Parathyroid adenoma (tissue), 2 donors: ENCODE measurements at regions not wholly inside any gene's neighbourhood (a gene's known extent, or its start where the extent isn't known, plus 50 kb on each side); places are given as distances from the start of the nearest gene placed in this dataset.

ENCODE experiments used
- H2AFZ ChIP-seq: fragments of 300-600 bp; sonication (generic); one replicate; pipeline ENCODE4 v1.7.0; 2017; ENCODE audit warnings: antibody characterized with exemption, mild to moderate bottlenecking
- H3K27ac ChIP-seq: fragments of 300-600 bp; sonication (generic); one replicate; pipeline ENCODE4 v1.7.0; 2017
- H3K27me3 ChIP-seq: fragments of 300-600 bp; sonication (generic); one replicate; pipeline ENCODE4 v1.7.0; 2017; ENCODE audit warnings: low read length; ENCODE audit not compliant: control insufficient read depth, insufficient read depth
- H3K36me3 ChIP-seq: fragments of 300-600 bp; sonication (generic); one replicate; pipeline ENCODE4 v1.7.0; 2017; ENCODE audit warnings: low read length; ENCODE audit not compliant: control insufficient read depth, insufficient read depth
- H3K4me1 ChIP-seq: fragments of 300-600 bp; sonication (generic); one replicate; pipeline ENCODE4 v1.7.0; 2017; ENCODE audit warnings: control low read depth
- H3K4me2 ChIP-seq: fragments of 300-600 bp; sonication (generic); one replicate; pipeline ENCODE4 v1.7.0; 2017; ENCODE audit warnings: low read length
- H3K4me3 ChIP-seq: fragments of 300-600 bp; sonication (generic); one replicate; pipeline ENCODE4 v1.7.0; 2017; ENCODE audit warnings: low read depth, low read length
- H3K79me2 ChIP-seq: fragments of 300-600 bp; sonication (generic); one replicate; pipeline ENCODE4 v1.7.0; 2017; ENCODE audit warnings: control low read depth
- H3K9ac ChIP-seq: fragments of 300-600 bp; sonication (generic); one replicate; pipeline ENCODE4 v1.7.0; 2017; ENCODE audit warnings: mild to moderate bottlenecking
- H3K9me3 ChIP-seq: fragments of 300-600 bp; sonication (generic); one replicate; pipeline ENCODE4 v1.7.0; 2017; ENCODE audit warnings: low read length; ENCODE audit not compliant: control insufficient read depth
- CTCF ChIP-seq: fragments of 300-600 bp; sonication (generic); IDR thresholded peaks from one replicate; pipeline ENCODE4 v1.7.0; 2017; ENCODE audit warnings: antibody characterized with exemption, mild to moderate bottlenecking
- donor health status: primary hyperparathyroidism.

GRCh38 chr11:33551051-33551450, 149.6 kb downstream of the C11orf91 start:
- Histone ChIP-seq H3K4me3 (no peak overlapping the region), H3K9me3 (no peaks in the 10 kb centered on the region), H3K27me3 (no peaks in the 10 kb centered on the region), H3K4me1 (no peaks in the 10 kb centered on the region), H3K4me2 (no peak overlapping the region), H3K36me3 (no peaks in the 10 kb centered on the region), H3K9ac (no peak overlapping the region), H3K27ac (no peak overlapping the region), H2AFZ (no peak overlapping the region), H3K79me2 (no peaks in the 10 kb centered on the region)
- no peak for TF ChIP-seq CTCF

DNA sequence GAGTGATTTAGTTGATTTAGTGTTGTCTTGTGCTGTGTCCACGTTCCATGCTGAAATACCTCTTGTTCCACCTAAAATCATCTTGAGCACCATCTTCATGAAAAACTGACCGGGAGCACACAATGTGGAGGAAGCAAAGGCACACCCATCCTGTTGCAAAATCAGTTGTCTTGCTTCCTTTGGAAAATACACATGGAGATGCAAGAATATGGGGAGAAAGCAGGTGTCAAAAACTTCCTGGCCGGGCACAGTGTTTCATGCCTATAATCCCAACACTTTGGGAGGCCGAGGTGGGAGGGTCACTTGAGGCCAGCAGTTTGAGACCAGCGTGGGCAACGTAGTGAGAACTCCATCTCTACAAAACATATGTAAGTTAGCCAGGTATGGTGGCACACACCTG, 151.1 kb downstream of the C11orf91 start:
- no peak for TF ChIP-seq CTCF
- no peaks in the 10 kb centered on the region for H3K79me2 ChIP-seq
- H3K36me3 ChIP-seq = no peaks in the 10 kb centered on the region
- H3K4me3 ChIP-seq = no peak overlapping the region
- H2AFZ ChIP-seq = no peak overlapping the region
- no peaks in the 10 kb centered on the region for H3K27me3 ChIP-seq
- no peak overlapping the region for H3K27ac ChIP-seq
- no peak overlapping the region for H3K4me2 ChIP-seq
- H3K9me3 ChIP-seq = no peaks in the 10 kb centered on the region
- H3K9ac ChIP-seq = no peak overlapping the region
- H3K4me1 ChIP-seq = no peaks in the 10 kb centered on the region

- Histone ChIP-seq H3K4me3 (no peak overlapping the region), H3K4me1 (peaks cover 4% of the 10 kb centered on the region), H3K27me3 (no peaks in the 10 kb centered on the region), H3K36me3 (no peaks in the 10 kb centered on the region), H3K9ac (no peak overlapping the region), H3K27ac (no peak overlapping the region), H2AFZ (no peak overlapping the region), H3K9me3 (no peaks in the 10 kb centered on the region), H3K4me2 (no peak overlapping the region), H3K79me2 (no peaks in the 10 kb centered on the region)
- TF ChIP-seq CTCF = no peak
These were observed 154.7 kb downstream of the C11orf91 start for GRCh38 chr11:33545931-33546330.

DNA sequence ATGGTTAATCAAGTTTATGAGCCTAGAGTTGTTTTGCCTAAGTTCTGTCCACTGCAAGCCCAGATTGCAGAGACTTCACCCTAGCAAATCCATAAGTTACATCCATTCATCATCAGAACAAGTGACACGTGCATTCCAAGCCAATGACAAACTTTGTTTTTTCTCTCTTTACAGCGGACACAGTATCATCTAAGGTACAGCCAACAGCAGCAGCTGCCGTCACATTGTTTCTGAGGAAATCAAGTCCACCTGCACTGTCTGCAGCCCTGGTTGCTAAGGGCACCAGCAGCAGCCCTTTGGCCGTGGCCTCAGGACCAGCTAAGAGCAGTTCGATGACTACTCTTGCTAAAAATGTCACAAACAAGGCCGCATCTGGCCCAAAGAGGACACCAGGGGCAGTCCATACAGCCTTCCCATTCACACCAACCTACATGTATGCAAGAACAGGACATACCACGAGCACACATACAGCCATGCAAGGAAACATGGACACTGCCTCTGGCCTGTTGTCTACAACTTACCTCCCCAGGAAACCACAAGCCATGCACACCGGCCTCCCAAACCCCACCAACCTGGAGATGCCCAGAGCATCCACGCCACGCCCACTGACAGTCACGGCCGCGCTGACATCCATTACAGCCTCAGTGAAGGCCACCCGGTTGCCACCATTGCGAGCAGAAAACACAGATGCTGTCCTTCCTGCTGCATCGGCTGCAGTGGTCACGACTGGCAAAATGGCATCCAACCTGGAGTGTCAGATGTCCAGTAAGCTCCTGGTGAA, 155.8 kb downstream of the C11orf91 start:
- no peaks in the 10 kb centered on the region for H3K27me3 ChIP-seq
- H3K9me3 ChIP-seq = no peaks in the 10 kb centered on the region
- H3K4me1 ChIP-seq = peaks cover 4% of the 10 kb centered on the region
- no peak overlapping the region for H3K27ac ChIP-seq
- no peaks in the 10 kb centered on the region for H3K79me2 ChIP-seq
- no peak overlapping the region for H3K9ac ChIP-seq
- no peak overlapping the region for H3K4me2 ChIP-seq
- no peak overlapping the region for H3K4me3 ChIP-seq
- H3K36me3 ChIP-seq = no peaks in the 10 kb centered on the region
- no peak for TF ChIP-seq CTCF
- no peak overlapping the region for H2AFZ ChIP-seq

- TF ChIP-seq CTCF = no peak
- H3K27ac ChIP-seq = no peak overlapping the region
- H3K9me3 ChIP-seq = no peaks in the 10 kb centered on the region
- no peaks in the 10 kb centered on the region for H3K36me3 ChIP-seq
- no peaks in the 10 kb centered on the region for H3K27me3 ChIP-seq
- H3K79me2 ChIP-seq = no peaks in the 10 kb centered on the region
- H3K9ac ChIP-seq = no peak overlapping the region
- no peak overlapping the region for H2AFZ ChIP-seq
- H3K4me3 ChIP-seq = no peak overlapping the region
- no peak overlapping the region for H3K4me2 ChIP-seq
- H3K4me1 ChIP-seq = peaks cover 11% of the 10 kb centered on the region
These were observed 156.8 kb downstream of the C11orf91 start for GRCh38 chr11:33543823-33544222.
